ENCODE measurements at regions not wholly inside any gene's neighbourhood (a gene's known extent, or its start where the extent isn't known, plus 50 kb on each side); places are given as distances from the start of the nearest gene placed in this dataset.
"Not testable (repeated sequence)": the region's sequence is repeated elsewhere in the genome, so short reads cannot be mapped to it uniquely, and the experiment has no call there.

DNA sequence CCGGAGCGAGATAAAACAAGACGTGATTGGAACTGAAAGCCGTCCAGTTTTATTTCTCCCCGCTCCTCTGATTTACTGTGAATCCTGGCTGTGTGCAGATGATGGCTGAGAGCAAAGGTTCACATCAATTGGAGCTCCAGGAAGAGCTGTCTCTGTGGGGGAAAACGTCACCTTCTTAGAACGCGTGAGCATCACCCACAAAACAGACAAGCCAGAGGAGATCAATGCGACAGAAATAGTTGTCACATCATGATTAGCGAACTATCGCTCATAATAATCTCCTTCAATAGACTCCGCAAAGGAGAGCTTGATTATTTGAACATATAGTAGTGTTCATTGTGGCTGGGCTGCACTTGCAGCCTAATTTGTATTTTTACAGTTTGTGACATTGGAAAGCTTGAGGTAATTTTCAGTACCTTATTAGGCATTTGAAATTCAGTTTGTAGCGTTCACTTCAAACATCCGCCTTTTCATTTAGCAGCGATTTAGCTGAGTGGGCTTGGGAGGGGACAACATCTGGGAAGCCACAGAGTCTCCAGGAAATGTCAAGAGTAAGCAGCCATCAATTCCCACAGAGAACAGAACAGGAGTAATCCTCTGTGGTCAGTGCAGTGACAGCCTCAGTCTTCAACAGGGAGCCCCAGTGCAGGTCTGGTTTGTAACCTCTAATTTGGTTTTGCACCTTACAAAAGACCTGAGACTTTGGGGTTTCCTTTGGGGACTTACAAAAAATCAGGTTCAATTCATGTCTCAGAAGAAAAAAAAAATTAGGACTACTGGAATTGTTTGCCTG lies 276.8 kb upstream of the PFKP start:
- DNase-seq (ENCODE audit: low spot score): no peak

DNA sequence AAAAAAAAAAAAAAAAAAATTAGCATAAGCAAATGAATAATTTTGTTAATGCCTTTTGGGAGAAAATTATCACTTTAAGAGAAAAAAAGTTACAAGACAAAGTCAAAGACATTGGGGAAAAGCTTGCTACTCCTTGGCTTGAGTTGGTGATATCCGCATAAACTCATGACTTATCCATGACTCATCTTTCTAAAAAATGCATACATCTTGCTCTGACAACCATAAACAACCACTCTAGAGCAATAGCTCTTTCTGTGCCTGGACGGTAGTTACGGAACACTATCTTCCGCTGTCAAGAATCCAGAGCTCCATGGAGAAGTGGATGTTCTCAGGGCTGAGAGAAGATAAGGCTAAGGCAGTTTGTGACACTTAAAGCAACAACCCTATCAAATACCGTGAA lies 281.1 kb upstream of the PFKP start:
- DNase-seq (ENCODE audit: low spot score): no peak

DNA sequence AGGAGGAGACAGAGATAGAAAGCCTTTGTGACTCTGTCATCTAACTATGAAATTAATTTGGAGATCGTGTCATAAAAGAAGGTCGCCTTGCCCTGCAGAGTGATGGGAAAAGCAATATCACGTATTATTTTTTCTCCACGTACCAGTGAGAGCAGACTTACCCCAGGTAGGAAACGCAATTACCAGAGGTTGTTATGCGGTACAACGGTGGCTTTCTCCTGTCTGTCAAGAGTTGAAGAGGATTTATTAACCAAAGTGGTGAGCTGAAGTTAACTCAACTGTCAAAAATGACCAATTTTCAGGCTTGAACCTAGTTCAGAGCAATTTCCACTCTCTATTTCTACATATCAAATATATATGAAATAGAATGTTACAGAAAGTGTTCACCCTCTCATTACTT lies 282.6 kb upstream of the PFKP start:
- no peak for DNase-seq (ENCODE audit: low spot score)

DNA sequence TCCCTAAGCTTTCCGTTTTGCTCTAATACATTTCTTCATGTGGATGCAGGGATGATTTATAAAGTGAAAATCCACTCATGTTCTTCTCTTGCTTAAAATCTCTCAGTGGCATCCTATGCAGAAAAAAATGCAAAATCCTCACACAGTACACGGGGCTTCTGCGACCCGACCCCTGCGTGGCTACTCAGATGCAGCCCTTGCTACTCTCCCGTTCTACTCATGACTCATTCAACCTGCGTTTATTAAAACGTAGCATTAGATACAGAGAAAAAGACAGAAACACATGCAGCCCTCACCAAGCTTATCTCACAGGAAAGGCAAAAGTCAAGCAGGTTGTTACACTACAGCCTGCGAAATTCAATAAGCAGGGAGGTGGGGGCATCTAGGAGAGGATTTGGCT lies 284.4 kb upstream of the PFKP start:
- no peak for DNase-seq (ENCODE audit: low spot score)

DNA sequence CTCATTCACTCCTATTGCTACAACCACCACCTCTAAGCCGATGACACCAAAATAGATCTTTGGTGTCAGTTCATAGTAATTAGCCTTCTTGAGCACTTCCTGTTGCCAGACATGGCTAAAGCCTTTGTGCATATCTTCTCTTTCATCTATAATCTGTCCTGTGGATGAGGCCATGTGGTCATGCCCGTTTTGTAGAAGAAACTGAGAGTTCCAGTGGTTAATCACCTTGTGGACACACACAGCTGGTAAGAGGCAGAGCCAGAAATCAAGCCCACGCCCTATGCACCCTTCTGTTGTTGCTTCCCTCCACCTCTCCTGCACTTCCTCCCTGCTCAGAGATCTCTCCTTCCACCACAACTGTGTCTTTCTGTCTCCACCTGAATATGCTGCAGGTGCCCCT lies 285.1 kb upstream of the PFKP start:
- no peak for DNase-seq (ENCODE audit: low spot score)

DNA sequence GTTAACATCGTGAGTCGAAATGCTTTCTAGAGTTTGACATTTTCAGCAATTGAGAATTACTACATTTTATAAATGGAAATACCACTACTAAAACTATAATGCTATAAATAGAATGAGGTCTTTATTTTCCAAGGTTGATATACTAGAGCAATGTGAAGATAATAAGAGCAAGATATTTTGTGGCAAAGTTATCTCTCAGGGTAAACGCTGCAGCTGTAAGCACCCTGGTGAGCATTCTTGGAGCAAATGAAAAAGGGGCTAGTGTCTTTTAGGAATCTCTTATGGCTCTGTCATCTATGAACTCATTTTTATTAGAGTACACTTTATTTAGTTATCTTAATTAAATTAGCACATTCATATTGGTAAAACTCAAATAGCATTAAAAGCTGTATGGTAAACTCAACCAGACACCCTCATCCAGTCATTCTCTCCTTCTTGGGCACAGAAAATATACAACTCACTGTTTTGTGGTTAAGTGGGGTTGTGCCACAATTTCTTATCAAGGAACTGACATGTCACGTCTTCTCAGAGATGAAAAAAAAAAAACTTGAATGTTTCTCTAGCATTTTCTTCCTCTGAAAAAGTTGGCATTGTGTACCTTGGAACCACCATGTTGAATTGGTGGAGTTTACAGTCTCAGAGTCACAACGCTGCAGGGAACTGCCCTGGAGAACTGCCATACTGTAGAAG lies 289.5 kb upstream of the PFKP start:
- no peak for DNase-seq (ENCODE audit: low spot score)

DNA sequence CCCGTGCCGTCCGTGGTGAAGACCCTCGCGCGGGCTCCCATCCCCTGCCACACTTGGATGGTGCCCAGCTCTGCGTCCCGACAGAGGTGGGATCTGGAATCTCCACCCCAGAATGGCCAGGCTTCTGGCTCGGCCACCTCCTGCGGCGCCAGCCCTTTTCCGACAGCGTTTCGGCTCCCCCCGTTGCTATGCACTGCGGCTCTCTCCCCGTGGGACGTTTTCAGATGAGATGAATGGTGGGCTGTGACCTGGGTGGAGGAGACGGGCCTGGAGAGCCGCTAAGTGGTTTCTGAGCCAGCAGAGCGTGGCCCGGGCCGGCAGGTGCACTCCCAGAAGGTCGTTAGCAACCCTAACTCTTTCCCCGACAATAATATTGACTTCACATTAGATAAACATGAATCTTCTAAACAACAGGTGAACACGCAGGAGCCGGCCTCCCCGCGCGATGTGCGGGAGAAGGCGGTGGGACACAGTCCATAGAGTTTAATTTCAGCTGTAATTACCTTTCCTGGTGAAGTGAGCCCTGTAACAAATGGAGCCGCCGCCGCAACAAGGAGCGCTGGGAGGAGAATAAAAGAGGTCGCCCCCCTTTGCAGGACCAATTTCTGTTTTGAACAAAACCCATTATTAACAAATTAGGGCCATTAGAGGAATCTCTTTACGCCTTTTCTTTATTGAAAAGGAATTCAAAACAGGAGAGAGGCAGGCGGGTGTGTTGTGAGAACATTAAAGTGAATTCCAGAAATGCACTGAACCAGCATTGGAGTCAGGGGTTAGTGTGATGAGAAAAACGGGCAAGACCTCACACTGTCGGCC lies 294.3 kb upstream of the PFKP start:
- DNase-seq (ENCODE audit: low spot score): no peak

DNA sequence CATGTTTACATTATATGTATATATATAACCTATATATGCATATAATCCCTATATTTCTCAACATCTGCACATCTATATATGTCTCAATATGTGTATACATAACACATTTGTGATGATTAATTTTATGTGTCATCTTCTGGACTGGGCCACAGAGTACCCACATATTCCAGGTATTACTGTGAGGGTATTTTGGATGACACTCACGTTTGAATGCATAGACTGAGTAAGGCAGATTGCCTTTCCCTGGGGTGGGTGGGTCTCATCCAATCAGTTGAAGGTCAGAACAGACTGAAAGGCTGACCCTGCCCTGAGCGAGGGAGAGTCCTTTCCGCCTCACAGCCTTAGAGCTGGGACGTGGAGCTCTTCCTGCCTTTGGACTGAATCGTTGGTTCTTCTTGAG lies 295.2 kb upstream of the PFKP start:
- no peak for DNase-seq (ENCODE audit: low spot score)

DNA sequence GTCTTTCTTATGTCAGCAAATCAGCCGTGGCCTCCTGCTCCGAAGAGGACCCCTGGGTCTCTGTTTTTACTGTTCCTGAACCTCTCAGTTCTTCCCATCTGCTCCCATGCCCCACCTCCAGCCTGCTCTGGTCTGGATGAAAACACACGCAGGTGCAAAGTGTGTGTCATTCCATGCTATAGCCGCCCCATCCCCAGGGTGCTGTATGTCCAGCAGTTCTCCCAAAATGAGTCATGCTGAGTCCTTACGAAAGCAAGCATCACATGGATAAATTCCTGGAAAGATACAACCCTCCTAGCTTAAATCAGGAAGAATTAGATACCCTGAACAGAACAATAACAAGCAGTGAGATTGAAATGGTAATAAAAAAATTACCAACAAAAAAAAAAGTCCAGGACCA lies 300.1 kb upstream of the PFKP start:
- DNase-seq (ENCODE audit: low spot score): not testable (repeated sequence)

DNA sequence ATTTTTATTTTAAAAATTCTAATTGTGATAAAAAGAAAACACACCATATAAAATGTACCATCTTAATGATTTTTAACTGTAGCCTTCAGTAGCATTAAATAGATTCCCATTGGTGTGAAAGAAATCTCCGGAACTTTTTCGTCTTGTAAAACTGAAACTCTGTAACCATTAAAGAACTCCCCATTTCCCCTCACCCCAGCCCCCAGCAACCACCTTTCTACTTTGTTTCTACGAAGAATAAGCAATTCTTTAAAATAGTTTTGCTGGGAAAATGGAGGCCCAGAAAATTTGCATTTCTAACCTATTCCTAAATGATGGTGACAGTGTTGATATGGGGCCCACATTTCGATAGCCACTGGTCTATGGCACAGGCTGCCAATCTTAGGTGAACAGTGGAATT lies 305.4 kb upstream of the PFKP start:
- DNase-seq (ENCODE audit: low spot score): no peak

DNA sequence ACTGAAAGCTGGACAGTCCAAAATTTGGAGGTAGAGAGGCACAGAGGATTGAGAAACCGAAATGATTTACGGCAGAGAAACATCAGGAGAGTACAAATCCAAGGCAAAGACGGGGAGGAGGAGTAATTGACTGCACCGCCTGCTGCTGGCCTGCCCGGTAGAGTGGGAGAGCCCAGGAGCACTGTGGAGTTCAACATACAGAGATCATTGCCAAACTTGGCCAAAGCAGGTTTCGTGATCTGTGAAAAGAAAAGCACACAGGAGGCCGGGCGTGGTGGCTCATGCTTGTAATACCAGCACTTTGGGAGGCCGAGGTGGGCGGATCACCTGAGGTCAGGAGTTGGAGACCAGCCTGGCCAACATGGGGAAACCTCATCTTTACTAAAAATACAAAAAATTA lies 306.0 kb upstream of the PFKP start:
- DNase-seq (ENCODE audit: low spot score): no peak

DNA sequence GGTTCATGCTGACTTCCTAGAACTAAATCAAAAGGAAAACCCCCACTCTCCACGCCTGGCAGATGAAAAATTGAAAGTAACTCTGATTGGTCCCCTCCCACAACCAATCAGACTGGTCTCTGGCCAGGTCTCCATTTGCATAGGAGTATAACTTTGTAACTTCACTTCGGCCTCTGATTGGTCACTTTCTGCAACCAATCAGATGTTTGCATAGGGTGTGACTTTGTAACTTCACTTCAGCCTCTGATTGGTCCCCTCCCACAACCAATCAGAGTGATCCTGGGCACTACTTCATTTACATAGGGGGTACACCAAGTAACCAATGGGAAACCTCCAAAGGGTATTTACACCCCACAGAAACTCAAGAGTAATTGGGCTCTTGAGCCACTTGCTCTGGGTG lies 306.6 kb upstream of the PFKP start:
- no peak for DNase-seq (ENCODE audit: low spot score)

DNA sequence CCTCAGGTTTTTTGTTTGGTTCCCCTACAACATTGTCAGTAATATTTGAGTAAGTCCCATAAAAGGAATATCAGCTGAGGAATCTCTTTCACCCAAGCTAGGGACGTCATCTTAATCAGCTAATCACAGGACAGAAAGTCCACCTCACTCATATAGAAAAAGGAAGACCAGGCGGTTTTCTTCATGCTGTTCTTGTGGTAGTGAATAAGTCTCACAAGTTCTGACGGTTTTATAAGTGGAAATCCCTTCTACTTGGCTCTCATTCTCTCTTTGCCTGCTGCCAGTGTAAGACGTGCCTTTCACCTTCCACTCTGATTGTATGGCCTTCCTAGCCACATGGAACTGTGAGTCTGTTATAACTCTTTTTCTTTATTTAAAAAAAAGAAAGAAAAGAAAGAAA lies 308.1 kb upstream of the PFKP start:
- DNase-seq (ENCODE audit: low spot score): no peak

DNA sequence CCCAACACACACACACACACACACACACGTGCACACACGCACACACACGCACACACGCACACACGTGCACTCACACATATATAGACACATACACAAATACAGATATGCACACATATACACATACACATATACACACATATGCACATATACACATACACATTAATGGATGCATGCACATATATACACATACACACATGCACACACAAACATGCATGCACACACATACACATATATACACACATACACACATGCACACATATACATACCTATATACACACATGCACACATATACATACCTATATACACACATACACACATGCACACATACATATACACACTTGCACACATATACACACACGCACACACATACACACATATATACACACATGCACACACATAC lies 312.4 kb upstream of the PFKP start:
- no peak for DNase-seq (ENCODE audit: low spot score)

DNA sequence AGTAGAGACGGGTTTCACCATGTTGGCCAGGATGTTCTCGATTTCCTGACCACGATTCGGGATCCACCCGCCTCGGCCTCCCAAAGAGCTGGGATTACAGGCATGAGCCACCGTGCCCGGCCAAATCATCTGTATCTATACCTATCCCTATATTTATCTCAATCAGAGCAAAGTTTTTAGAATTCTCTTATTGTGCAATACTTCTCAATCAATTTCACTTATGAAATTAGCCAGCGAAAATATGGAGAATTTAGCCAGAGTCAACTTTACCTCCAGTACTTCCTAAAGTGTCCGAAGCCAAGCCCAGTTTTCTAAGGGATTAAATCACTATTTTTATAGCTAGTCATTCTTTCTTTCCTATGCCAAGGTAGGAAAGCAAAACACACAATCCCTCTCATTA lies 319.1 kb upstream of the PFKP start:
- DNase-seq (ENCODE audit: low spot score): no peak

DNA sequence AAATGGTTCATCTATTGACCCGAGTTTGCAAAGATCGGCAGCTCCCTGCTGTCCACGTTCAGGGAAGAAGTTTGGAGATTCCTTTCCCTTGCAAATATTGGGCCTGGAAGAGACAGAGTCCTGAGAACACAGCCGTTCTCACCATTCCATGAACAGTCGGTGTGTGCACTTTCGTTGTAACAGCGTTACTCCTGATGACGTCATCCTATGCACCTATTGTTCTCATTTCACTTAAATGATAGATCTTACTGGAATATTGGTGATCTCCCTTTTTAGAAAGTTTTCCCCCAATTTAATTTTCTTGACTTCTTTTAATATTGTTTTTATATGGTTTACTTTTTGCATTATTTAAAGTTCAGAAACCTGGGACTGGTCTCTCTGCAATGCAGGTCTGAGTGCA lies 320.7 kb upstream of the PFKP start:
- DNase-seq (ENCODE audit: low spot score): no peak

DNA sequence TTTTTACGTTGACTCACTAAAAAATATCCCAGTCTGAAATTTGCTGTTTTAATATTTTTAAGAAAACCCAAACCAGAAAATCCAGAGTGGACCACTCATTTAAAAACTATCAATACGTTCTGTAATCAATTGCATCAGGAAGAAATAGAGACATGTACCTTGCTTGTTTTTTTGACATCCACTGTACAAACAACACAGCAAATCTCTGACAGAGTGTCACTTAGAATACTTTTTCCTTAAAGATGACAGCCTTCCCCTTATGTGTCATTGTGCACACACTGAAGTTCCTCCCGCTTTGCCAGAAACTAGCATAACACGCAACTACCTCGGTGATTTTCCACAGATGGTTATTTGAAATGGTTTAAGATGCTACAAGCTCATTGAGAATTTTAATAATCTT lies 321.7 kb upstream of the PFKP start:
- DNase-seq (ENCODE audit: low spot score): no peak

DNA sequence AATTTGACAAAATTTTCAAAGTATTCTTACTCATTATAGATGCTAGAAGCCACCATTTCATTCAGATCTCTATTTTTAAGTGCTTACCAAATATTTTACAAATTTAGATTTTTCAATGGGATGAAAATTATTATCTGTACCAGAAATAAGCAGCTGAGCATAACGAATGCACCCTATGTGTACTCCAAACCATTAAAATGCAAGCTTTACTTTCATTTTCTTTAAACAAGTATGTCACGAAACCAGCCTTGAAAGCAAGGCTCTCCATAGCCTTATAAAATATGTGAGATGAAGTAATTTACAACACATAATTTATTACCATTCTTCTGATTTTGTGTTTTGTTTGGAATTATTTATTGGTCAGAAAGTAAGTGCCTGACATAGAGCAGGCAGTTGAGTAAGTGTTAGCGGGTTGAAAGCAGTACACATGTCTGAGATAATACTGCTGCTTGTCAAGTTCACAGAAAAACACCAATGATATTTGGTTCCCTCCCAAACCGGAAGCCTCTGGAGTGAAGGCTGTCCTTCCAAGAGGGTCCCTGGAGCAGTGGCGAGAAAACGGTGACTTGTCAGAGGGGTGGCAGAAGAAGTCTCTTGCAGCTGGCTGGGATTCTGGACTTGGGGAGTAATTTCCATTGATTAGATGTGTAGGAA lies 322.7 kb upstream of the PFKP start:
- DNase-seq (ENCODE audit: low spot score): no peak

DNA sequence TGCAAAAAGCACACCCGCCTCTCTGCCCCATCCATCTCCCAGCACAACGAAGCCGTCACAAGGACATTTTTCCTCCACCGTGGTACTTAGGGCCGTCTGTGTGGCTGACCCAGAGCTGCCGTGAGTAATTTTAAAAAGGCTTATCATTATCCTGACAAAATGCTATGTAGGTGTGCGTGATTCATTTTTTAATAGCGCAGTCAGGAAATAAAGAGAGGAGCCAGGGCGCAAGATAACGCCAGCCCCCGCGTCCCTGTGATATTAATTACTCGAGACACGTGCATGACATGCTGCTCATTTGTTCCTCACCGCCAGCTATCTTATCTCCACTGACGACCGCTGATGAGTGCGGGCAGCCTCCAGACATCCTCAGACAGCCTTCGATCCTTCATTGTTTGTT lies 332.7 kb upstream of the PFKP start:
- no peak for DNase-seq (ENCODE audit: low spot score)

DNA sequence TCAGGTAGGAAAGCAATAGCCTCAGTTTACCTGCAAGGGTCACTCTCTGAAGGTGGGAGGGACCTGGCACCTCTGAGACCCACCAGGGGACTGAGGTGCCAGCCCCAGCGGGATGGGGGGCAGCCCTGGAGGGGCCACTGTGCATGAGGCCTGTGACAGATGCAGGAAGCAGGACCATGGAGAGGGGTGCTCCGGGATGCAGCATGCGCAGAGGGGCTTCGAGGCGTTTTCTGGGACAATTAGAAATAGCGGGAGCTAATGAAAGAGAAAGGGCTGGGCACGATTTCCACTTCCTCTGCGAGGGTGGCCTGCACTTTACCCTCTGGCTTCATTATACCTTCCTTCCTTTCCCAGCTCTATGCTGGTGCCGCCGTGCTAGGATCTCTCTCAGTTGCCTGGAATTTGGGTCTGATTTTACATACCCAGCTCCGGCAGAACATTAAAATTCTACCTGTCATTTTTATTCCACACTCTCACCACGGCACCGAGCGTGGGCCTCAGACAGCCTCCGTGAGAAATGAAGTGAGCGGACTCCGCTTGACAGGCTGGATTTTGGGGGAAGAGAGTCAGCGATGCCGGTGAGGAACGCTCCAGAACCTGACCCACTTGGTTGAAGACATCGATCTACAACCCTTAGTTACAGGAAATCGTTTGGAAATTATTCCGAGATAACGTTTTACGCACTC lies 333.9 kb upstream of the PFKP start:
- no peak for DNase-seq (ENCODE audit: low spot score)

DNA sequence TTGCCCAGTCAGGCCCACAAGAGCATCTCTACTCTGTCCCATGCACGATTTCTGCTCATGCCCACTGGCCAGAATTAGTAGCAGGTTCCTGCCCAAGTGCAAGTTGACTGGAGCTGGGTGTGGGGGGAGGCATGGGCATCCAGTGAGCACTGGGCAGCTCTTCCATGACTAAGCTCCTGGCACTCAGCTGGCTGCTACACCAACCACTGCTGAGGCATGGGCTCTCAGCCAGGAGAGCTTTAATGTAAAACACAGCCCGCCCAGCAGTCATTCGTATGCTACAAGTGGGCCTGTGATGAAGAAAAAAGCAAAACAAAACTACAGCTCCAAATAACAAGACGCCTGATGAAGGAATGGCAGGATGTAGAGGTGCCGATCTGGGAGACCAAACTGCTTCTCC lies 335.4 kb upstream of the PFKP start:
- no peak for DNase-seq (ENCODE audit: low spot score)

DNA sequence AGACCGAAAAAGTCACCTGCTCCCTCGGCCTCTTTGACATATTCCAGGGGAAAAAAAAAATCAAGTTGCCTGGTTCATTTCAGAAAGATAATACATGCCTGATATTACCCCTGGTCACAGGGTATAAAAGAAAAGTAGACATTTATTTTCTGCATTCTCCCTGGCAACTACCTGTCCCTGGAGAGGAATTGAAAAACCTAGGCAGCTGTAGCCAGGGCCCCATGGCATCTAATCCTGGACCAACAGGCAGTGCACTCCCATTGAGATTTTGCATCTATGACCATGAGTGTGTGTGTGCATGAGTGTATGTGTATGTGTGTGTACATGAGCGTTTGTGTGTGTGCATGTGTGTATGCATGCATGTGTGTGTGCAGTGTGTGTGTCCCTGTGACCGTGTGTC lies 338.2 kb upstream of the PFKP start:
- DNase-seq (ENCODE audit: low spot score): no peak
